ENCODE measurements at regions not wholly inside any gene's neighbourhood (a gene's known extent, or its start where the extent isn't known, plus 50 kb on each side); places are given as distances from the start of the nearest gene placed in this dataset.

- TF ChIP-seq EP300 (conservative IDR thresholded peaks at IDR 0.05; ENCODE audit: poor library complexity, severe bottlenecking), result peak; percentile 36
- no peak for TF ChIP-seq CTCF (IDR thresholded peaks at IDR 0.05; ENCODE audit: poor library complexity, severe bottlenecking)
- TF ChIP-seq RAD21 (conservative IDR thresholded peaks at IDR 0.05), result no peak
- TF ChIP-seq EZH2 (IDR thresholded peaks at IDR 0.05; ENCODE audit: borderline replicate concordance, insufficient read depth, low read length, poor library complexity, severe bottlenecking), result no peak
Measured at GRCh38 chr12:89278862-89279261, 73.4 kb downstream of the DUSP6 start.
